Neural cell (in vitro differentiated cells): ENCODE measurements at regions not wholly inside any gene's neighbourhood (a gene's known extent, or its start where the extent isn't known, plus 50 kb on each side); places are given as distances from the start of the nearest gene placed in this dataset.

ENCODE experiments used
- H2AFZ ChIP-seq: fragments of 200-600, 300-800 bp; sonication (generic), shearing (Covaris generic); 2 replicates; pipeline ENCODE4 v1.6.0; 2014; ENCODE audit warnings: low read depth, mild to moderate bottlenecking, antibody characterized with exemption, low read length, moderate library complexity
- H3F3A ChIP-seq: fragments of 200-600 bp; shearing (Covaris generic); 2 replicates; pipeline ENCODE4 v1.6.1; 2016; ENCODE audit warnings: mild to moderate bottlenecking, moderate library complexity, mixed read lengths, antibody characterized with exemption, low read length; ENCODE audit not compliant: insufficient read depth, poor library complexity, severe bottlenecking
- H3K27ac ChIP-seq: fragments of 200-600, 300-800 bp; sonication (generic), shearing (Covaris generic); 2 replicates; pipeline ENCODE4 v1.5.1; 2014; ENCODE audit warnings: mild to moderate bottlenecking, low read length, moderate library complexity
- H3K27me3 ChIP-seq: fragments of 300-800, 200-600 bp; sonication (generic), shearing (Covaris generic); 2 replicates; pipeline ENCODE4 v1.6.0; 2014; ENCODE audit warnings: mild to moderate bottlenecking, low read depth, low read length, moderate library complexity; ENCODE audit not compliant: insufficient read depth
- H3K36me3 ChIP-seq: fragments of 300-800, 200-600 bp; sonication (generic), shearing (Covaris generic); 2 replicates; pipeline ENCODE4 v1.5.1; 2014; ENCODE audit warnings: mild to moderate bottlenecking, antibody characterized with exemption, low read length, moderate library complexity; ENCODE audit not compliant: insufficient read depth
- H3K4me2 ChIP-seq: fragments of 300-800, 200-600 bp; sonication (generic), shearing (Covaris generic); 2 replicates; pipeline ENCODE4 v1.6.0; 2014; ENCODE audit warnings: mild to moderate bottlenecking, low read length
- H3K4me3 ChIP-seq: fragments of 300-800, 200-600 bp; sonication (generic), shearing (Covaris generic); 2 replicates; pipeline ENCODE4 v1.5.1; 2014; ENCODE audit warnings: mild to moderate bottlenecking, low read length, moderate library complexity
- H3K79me2 ChIP-seq: fragments of 200-600 bp; shearing (Covaris generic); replicated peaks from 2 replicates; pipeline ENCODE4 v1.6.0; 2014; ENCODE audit warnings: mild to moderate bottlenecking, low read length, moderate library complexity; ENCODE audit not compliant: insufficient read depth
- H3K9ac ChIP-seq: fragments of 300-800, 200-600 bp; sonication (generic), shearing (Covaris generic); 2 replicates; pipeline ENCODE4 v1.6.1; 2016; ENCODE audit warnings: mild to moderate bottlenecking, low read length, mixed read lengths
- H3K9me2 ChIP-seq: fragments of 200-600 bp; shearing (Covaris generic); 2 replicates; pipeline ENCODE4 v1.6.1; 2016; ENCODE audit warnings: mild to moderate bottlenecking, low read length, mixed read lengths; ENCODE audit not compliant: insufficient read depth
- H3K9me3 ChIP-seq: fragments of 200-600, 300-800 bp; sonication (generic), shearing (Covaris generic); 2 replicates; pipeline ENCODE4 v1.6.1; 2016; ENCODE audit warnings: mild to moderate bottlenecking, mixed run types, low read length, moderate library complexity, mixed read lengths
- H4K20me1 ChIP-seq: fragments of 200-600 bp; shearing (Covaris generic); 2 replicates; pipeline ENCODE4 v1.6.1; 2016; ENCODE audit warnings: mild to moderate bottlenecking, mixed run types; ENCODE audit not compliant: insufficient read depth
- CTCF ChIP-seq: fragments of 450-650 bp; IDR thresholded peaks from 2 replicates; pipeline ENCODE4 v1.5.1; 2014; ENCODE audit warnings: antibody characterized with exemption, mild to moderate bottlenecking, moderate library complexity; ENCODE audit not compliant: poor library complexity, severe bottlenecking
- EP300 ChIP-seq: fragments of 450-650 bp; conservative IDR thresholded peaks from 2 replicates; pipeline ENCODE4 v1.6.1; 2014; ENCODE audit warnings: antibody characterized with exemption, mild to moderate bottlenecking, moderate library complexity; ENCODE audit not compliant: poor library complexity, severe bottlenecking
- EZH2 ChIP-seq: fragments of 200-600, 300-800 bp; shearing (Covaris generic), sonication (generic); IDR thresholded peaks from 2 replicates; pipeline ENCODE4 v1.6.1; 2014; ENCODE audit warnings: antibody characterized with exemption, low read length, borderline replicate concordance, mild to moderate bottlenecking; ENCODE audit not compliant: insufficient read depth, poor library complexity, severe bottlenecking
- MXI1 ChIP-seq: fragments of 450-650 bp; conservative IDR thresholded peaks from 2 replicates; pipeline ENCODE4 v1.6.1; 2014; ENCODE audit warnings: antibody characterized with exemption, mild to moderate bottlenecking; ENCODE audit not compliant: poor library complexity, severe bottlenecking
- POLR2AphosphoS5 ChIP-seq: IDR thresholded peaks from 2 replicates; pipeline ENCODE4 v1.6.1; 2012
- RAD21 ChIP-seq: fragments of 450-650 bp; conservative IDR thresholded peaks from 2 replicates; pipeline ENCODE4 v1.6.1; 2014; ENCODE audit warnings: antibody characterized with exemption, mild to moderate bottlenecking, moderate library complexity
- REST ChIP-seq: IDR thresholded peaks from 2 replicates; pipeline ENCODE4 v1.6.1; 2012; ENCODE audit warnings: borderline replicate concordance
- SMC3 ChIP-seq: fragments of 450-650 bp; conservative IDR thresholded peaks from 2 replicates; pipeline ENCODE4 v1.6.1; 2014; ENCODE audit warnings: antibody characterized with exemption, mild to moderate bottlenecking, moderate library complexity; ENCODE audit not compliant: poor library complexity
- TAF1 ChIP-seq: IDR thresholded peaks from 2 replicates; pipeline ENCODE4 v1.6.1; 2012; ENCODE audit warnings: low read depth

GRCh38 chr2:14702258-14702657 is 69.7 kb downstream of the LRATD1 start:
- H3K9me2 ChIP-seq = no peaks in the 10 kb centered on the region
- TF ChIP-seq MXI1 (no peak), CTCF (no peak), RAD21 (no peak), POLR2AphosphoS5 (no peak), EP300 (no peak), TAF1 (no peak), REST (no peak), EZH2 (no peak), SMC3 (no peak)

GRCh38 chr2:14706201-14706600 is 73.7 kb downstream of the LRATD1 start:
- TF ChIP-seq EZH2 = no peak
- TF ChIP-seq CTCF = no peak
- TF ChIP-seq RAD21 = no peak
- no peak for TF ChIP-seq POLR2AphosphoS5

More at GRCh38 chr2:14702258-14702657, 69.7 kb downstream of the LRATD1 start:
- no peaks in the 10 kb centered on the region for H4K20me1 ChIP-seq
- no peak overlapping the region for H3K9ac ChIP-seq
- H3K4me3 ChIP-seq = no peak overlapping the region
- H3F3A ChIP-seq = no peaks in the 10 kb centered on the region
- no peaks in the 10 kb centered on the region for H3K79me2 ChIP-seq
- no peaks in the 10 kb centered on the region for H3K9me3 ChIP-seq
- no peaks in the 10 kb centered on the region for H3K27me3 ChIP-seq
- no peak overlapping the region for H2AFZ ChIP-seq
- H3K36me3 ChIP-seq = no peaks in the 10 kb centered on the region
- no peak overlapping the region for H3K27ac ChIP-seq
- no peak overlapping the region for H3K4me2 ChIP-seq

More at GRCh38 chr2:14706201-14706600, 73.7 kb downstream of the LRATD1 start:
- Histone ChIP-seq H3K4me2 (no peak overlapping the region), H3F3A (no peaks in the 10 kb centered on the region), H3K27me3 (no peaks in the 10 kb centered on the region), H3K9me2 (no peaks in the 10 kb centered on the region), H3K79me2 (no peaks in the 10 kb centered on the region), H3K9me3 (no peaks in the 10 kb centered on the region), H3K9ac (no peak overlapping the region), H3K4me3 (no peak overlapping the region), H4K20me1 (no peaks in the 10 kb centered on the region), H3K36me3 (no peaks in the 10 kb centered on the region), H3K27ac (no peak overlapping the region), H2AFZ (no peak overlapping the region)
